ENCODE measurements at regions not wholly inside any gene's neighbourhood (a gene's known extent, or its start where the extent isn't known, plus 50 kb on each side); places are given as distances from the start of the nearest gene placed in this dataset.
"Not testable (repeated sequence)": the region's sequence is repeated elsewhere in the genome, so short reads cannot be mapped to it uniquely, and the experiment has no call there.

DNA sequence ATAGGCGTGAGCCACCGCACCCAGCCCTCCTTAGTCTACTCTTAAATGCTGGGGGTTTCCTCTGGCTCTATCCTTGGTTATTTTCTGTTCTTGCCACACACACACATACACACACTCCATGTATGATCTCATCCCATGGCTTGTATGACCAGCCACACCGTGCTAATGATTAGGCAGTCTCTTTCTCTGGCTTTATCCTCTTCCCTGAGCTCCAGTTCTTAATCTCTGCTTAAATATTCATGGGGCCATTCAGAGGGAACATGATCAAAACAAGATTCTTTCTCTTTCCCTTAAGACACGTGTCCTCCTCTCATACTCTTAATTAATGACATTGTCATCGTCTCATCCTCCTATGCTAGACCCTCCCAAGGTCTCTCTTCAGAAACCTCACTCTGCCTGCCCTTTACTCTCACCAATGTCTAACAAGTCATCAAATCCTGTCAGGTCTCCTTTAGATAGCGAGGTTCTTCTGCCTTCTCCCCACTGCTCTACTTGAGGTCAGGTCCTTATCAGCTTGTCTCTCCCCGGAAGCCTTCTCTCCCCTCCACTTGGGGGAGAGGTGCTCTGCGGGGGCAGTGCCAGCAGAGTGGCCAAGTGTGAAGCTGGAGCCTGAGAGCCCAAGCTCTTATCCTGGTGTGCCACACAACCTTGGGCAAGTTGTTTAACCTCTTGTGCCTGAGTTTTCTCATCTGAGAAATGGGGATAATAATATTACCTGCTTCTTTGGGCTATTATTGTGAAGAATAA lies 83.0 kb upstream of the GNG12 start:
- intact Hi-C loops (cut with DNase I), result no loop called here
- DNase-seq (no peak), ATAC-seq (no peak)
- no peaks in the 10 kb centered on the region for H3K9me3 ChIP-seq
- H3K27ac ChIP-seq, result no peak overlapping the region
- TF ChIP-seq, protein P1, sequence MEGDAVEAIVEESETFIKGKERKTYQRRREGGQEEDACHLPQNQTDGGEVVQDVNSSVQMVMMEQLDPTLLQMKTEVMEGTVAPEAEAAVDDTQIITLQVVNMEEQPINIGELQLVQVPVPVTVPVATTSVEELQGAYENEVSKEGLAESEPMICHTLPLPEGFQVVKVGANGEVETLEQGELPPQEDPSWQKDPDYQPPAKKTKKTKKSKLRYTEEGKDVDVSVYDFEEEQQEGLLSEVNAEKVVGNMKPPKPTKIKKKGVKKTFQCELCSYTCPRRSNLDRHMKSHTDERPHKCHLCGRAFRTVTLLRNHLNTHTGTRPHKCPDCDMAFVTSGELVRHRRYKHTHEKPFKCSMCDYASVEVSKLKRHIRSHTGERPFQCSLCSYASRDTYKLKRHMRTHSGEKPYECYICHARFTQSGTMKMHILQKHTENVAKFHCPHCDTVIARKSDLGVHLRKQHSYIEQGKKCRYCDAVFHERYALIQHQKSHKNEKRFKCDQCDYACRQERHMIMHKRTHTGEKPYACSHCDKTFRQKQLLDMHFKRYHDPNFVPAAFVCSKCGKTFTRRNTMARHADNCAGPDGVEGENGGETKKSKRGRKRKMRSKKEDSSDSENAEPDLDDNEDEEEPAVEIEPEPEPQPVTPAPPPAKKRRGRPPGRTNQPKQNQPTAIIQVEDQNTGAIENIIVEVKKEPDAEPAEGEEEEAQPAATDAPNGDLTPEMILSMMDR (IDR thresholded peaks at IDR 0.05), result no peak
- TF ChIP-seq POLR2A (IDR thresholded peaks at IDR 0.05), result no peak
- H3K36me3 ChIP-seq, result no peaks in the 10 kb centered on the region
- H3K4me3 ChIP-seq, result no peak overlapping the region
- H3K4me1 ChIP-seq, result no peaks in the 10 kb centered on the region
- WGBS (ENCODE audit: insufficient coverage, low coverage, low lambda C conversion rate, missing lambda C conversion rate), result 70% methylated on average over 7 of the region's 8 CpGs
- no peaks in the 10 kb centered on the region for H3K27me3 ChIP-seq

DNA sequence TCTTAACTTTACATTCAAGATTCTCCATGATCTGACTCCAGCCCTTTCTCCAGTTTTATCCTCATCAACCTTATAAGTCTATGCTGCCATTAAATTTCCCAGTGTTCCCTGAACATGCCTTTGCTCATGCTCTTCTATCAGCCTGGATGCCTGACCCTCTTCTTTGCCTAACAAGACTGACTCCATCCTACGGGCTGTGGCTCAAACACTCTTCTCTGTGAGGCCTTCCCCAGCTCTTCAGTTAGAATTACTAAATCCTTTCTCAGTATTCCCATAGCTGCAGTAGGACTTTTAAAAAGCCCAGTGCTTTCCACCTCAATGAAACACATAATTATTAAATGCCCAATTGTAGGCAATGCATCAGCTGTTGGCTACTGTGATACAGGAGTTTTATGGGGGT lies 76.5 kb upstream of the GNG12 start:
- DNase-seq (no peak), ATAC-seq (no peak)
- Histone ChIP-seq H3K27me3 (no peaks in the 10 kb centered on the region), H3K4me3 (no peak overlapping the region), H3K9me3 (no peaks in the 10 kb centered on the region), H3K36me3 (no peaks in the 10 kb centered on the region), H3K4me1 (no peaks in the 10 kb centered on the region), H3K27ac (no peak overlapping the region)
- intact Hi-C loops (cut with DNase I), result no loop called here
- TF ChIP-seq, protein P1 (IDR thresholded peaks at IDR 0.05), result no peak
- no peak for TF ChIP-seq POLR2A (IDR thresholded peaks at IDR 0.05)
- WGBS (ENCODE audit: insufficient coverage, low coverage, low lambda C conversion rate, missing lambda C conversion rate), result 100% methylated on average over 1 of the region's 1 CpG

DNA sequence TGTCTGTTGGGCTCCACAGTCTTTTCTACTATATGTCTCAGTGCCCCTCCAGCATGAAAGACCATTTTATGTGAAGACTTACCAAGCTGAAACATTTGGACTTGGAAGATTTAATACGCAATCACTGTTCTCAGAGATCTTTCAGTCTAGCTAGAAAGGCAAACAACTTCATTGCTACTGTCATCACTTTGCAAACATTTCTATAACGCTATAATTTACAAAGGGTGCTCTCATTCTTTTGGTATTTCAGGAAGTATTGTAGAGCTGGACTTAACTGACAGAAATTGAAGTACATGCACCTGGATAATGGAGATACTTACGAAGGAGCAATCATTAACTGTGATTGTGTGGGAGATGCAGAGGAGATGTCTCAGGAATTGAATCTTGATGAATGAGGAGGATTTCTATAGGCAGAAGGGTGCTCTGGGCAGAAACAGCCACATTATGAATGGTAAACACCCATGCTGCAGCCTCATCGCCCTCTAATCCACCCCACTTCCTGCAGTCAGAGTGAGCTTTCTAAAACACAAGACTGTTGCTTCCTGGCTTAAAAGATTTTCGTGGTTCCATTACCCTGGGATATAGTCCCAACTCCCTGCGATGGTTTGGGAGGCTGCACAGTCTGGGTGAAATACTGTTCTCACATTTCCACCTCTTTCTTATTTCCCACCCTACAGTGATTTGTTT lies 75.1 kb upstream of the GNG12 start:
- Histone ChIP-seq H3K27me3 (no peaks in the 10 kb centered on the region), H3K4me1 (no peaks in the 10 kb centered on the region), H3K9me3 (no peaks in the 10 kb centered on the region), H3K4me3 (no peak overlapping the region), H3K36me3 (no peaks in the 10 kb centered on the region), H3K27ac (no peak overlapping the region)
- no peak for DNase-seq
- WGBS (ENCODE audit: insufficient coverage, low coverage, low lambda C conversion rate, missing lambda C conversion rate), result 48% methylated on average over 5 of the region's 6 CpGs
- intact Hi-C loops (cut with DNase I), result no loop called here
- ATAC-seq, result no peak
- TF ChIP-seq POLR2A (IDR thresholded peaks at IDR 0.05), result no peak
- TF ChIP-seq, protein P1 (IDR thresholded peaks at IDR 0.05), result no peak

DNA sequence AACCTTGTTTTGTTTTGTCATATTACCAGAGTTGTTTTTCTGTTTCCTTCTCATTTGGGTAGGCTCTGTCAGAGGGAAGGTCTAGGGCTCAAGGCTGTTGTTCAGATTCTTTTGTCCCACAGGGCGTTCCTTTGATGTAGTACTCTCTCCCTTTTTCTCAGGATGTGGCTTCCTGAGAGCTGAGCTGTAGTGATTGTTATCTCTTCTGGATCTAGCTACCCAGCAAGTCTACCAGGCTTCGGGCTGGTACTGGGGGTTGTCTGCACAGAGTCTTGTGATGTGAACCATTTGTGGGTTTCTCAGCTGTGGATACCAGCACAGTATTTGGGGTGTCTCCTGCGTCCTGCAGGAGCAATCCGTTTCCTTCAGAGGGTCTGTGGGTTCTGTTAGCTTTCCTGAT lies 74.2 kb upstream of the GNG12 start:
- 49% methylated on average over 4 of the region's 4 CpGs for WGBS (ENCODE audit: insufficient coverage, low coverage, low lambda C conversion rate, missing lambda C conversion rate)
- ATAC-seq; H3K9me3 ChIP-seq; H3K27me3 ChIP-seq; intact Hi-C loops (cut with DNase I); H3K4me1 ChIP-seq; H3K27ac ChIP-seq; H3K36me3 ChIP-seq; DNase-seq; H3K4me3 ChIP-seq: not testable (repeated sequence)

DNA sequence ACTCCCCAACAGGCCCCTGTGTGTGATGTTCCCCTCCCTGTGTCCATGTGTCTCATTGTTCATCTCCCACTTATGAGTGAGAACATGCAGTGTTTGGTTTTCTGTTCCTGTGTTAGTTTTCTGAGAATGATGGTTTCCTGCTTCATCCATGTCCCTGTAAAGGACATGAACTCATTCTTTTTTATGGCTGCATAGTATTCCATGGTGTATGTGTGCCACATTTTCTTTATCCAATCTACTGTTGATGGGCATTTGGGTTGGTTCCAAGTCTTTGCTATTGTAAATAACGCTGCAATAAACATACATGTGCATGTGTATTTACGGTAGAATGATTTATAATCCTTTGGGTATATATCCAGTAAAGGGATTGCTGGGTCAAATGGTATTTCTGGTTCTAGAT lies 72.7 kb upstream of the GNG12 start:
- H3K4me1 ChIP-seq; H3K27me3 ChIP-seq; H3K9me3 ChIP-seq; intact Hi-C loops (cut with DNase I); H3K36me3 ChIP-seq; H3K4me3 ChIP-seq; DNase-seq; H3K27ac ChIP-seq; ATAC-seq: not testable (repeated sequence)
- WGBS (ENCODE audit: insufficient coverage, low coverage, low lambda C conversion rate, missing lambda C conversion rate), result 94% methylated on average over 2 of the region's 2 CpGs

DNA sequence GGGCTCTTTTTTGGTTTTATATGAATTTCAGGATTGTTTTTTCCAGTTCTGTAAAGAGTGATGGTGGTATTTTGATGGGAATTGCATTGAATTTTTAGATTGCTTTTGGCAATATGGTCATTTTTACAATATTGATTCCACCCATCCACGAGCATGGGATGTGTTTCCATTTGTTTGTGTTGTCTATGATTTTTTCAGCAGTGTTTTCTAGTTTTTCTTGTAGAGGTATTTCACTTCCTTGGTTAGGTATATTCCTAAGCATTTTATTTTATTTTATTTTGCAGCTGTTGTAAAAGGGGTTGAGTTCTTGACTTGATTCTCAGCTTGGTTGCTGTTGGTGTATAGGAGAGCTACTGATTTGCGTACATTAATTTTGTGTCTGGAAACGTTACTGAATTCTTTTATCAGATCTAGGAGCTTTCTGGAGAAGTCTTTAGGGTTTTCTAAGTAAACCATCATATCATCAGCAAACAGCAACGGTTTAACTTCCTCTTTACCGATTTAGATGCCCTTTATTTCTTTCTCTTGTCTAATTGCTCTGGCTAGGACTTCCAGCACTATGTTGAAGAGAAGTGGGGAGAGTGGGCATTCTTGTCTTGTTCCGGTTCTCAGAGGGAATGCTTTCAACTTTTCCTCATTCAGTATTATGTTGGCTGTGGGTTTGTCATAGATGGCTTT lies 69.4 kb upstream of the GNG12 start:
- H3K4me1 ChIP-seq; H3K36me3 ChIP-seq; H3K4me3 ChIP-seq; ATAC-seq; H3K27ac ChIP-seq; H3K9me3 ChIP-seq; intact Hi-C loops (cut with DNase I); DNase-seq; H3K27me3 ChIP-seq: not testable (repeated sequence)
- 67% methylated on average over 6 of the region's 6 CpGs for WGBS (ENCODE audit: insufficient coverage, low coverage, low lambda C conversion rate, missing lambda C conversion rate)
